ENCODE measurements at regions not wholly inside any gene's neighbourhood (a gene's known extent, or its start where the extent isn't known, plus 50 kb on each side); places are given as distances from the start of the nearest gene placed in this dataset.

DNA sequence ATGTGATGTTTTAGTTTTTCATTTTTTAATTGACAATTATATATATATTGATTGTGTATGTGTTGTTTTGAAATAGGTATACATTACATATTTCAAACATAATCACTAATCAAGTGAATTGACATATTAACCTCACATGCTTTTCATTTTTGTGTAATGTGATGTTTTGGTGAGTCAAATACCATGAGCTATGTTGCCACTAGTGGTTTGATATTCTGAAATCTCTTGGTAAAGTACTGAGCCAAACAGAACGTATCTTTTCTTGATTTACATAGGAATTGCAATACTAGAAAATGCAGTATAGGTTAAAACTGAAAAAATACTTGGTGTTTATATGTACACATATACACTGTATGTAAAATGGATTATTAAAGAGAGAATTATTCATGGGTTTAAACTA is 65.2 kb upstream of the SIAH1 start:
- no peak for TF ChIP-seq EZH2 (IDR thresholded peaks at IDR 0.05; ENCODE audit: borderline replicate concordance, low read depth, low read length, severe bottlenecking)
- TF ChIP-seq, protein P1, sequence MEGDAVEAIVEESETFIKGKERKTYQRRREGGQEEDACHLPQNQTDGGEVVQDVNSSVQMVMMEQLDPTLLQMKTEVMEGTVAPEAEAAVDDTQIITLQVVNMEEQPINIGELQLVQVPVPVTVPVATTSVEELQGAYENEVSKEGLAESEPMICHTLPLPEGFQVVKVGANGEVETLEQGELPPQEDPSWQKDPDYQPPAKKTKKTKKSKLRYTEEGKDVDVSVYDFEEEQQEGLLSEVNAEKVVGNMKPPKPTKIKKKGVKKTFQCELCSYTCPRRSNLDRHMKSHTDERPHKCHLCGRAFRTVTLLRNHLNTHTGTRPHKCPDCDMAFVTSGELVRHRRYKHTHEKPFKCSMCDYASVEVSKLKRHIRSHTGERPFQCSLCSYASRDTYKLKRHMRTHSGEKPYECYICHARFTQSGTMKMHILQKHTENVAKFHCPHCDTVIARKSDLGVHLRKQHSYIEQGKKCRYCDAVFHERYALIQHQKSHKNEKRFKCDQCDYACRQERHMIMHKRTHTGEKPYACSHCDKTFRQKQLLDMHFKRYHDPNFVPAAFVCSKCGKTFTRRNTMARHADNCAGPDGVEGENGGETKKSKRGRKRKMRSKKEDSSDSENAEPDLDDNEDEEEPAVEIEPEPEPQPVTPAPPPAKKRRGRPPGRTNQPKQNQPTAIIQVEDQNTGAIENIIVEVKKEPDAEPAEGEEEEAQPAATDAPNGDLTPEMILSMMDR (IDR thresholded peaks at IDR 0.05; ENCODE audit: extremely low read depth in 1 of 2, insufficient read depth in 1 of 2, low read depth in 1 of 2, low read length in 2 of 2): no peak
- no peak for TF ChIP-seq GATA2 (IDR thresholded peaks at IDR 0.05; ENCODE audit: insufficient read depth, insufficient read length, low read depth, low read length)
- TF ChIP-seq POLR2A (IDR thresholded peaks at IDR 0.05; ENCODE audit: low read depth, low read length): no peak
- TF ChIP-seq JUN (IDR thresholded peaks at IDR 0.05; ENCODE audit: borderline replicate concordance, insufficient read depth, insufficient read length, low read depth): no peak
- TF ChIP-seq FOS (IDR thresholded peaks at IDR 0.05; ENCODE audit: borderline replicate concordance, insufficient read depth, low read length): no peak

Measured in endothelial cell of umbilical vein (primary cell).